MG63 (cell line): ENCODE measurements at regions not wholly inside any gene's neighbourhood (a gene's known extent, or its start where the extent isn't known, plus 50 kb on each side); places are given as distances from the start of the nearest gene placed in this dataset.
"Not testable (repeated sequence)": the region's sequence is repeated elsewhere in the genome, so short reads cannot be mapped to it uniquely, and the experiment has no call there.

Source experiments
- DNase-seq: peaks from one replicate; pipeline ENCODE4 v3.0.0-alpha.2; 2020
- H3K27me3 ChIP-seq: fragments of 250-450 bp; sonication (Bioruptor Pico); 2 replicates; pipeline ENCODE4 v1.5.1; 2020; ENCODE audit warnings: mild to moderate bottlenecking, moderate library complexity
- H3K36me3 ChIP-seq: fragments of 250-450 bp; sonication (Bioruptor Pico); 2 replicates; pipeline ENCODE4 v1.5.1; 2020; ENCODE audit warnings: mild to moderate bottlenecking, moderate library complexity
- H3K4me3 ChIP-seq: fragments of 250-450 bp; sonication (Bioruptor Pico); 2 replicates; pipeline ENCODE4 v1.5.1; 2020; ENCODE audit warnings: mild to moderate bottlenecking, moderate library complexity
- H3K9me3 ChIP-seq: fragments of 250-450 bp; sonication (Bioruptor Pico); 2 replicates; pipeline ENCODE4 v1.5.1; 2020; ENCODE audit warnings: mild to moderate bottlenecking, moderate library complexity

- H3K27me3 ChIP-seq: no peaks in the 10 kb centered on the region
- DNase-seq: peak; percentile 95
- no peak overlapping the region for H3K4me3 ChIP-seq
- H3K36me3 ChIP-seq: peaks cover 10% of the 10 kb centered on the region
- H3K9me3 ChIP-seq: no peaks in the 10 kb centered on the region
These were observed 223.7 kb downstream of the ANKRD30B start for GRCh38 chr18:14971461-14972185.

GRCh38 chr18:14973421-14973820, 225.4 kb downstream of the ANKRD30B start:
- H3K27me3 ChIP-seq, H3K9me3 ChIP-seq, DNase-seq, H3K4me3 ChIP-seq, H3K36me3 ChIP-seq: not testable (repeated sequence)

GRCh38 chr18:14974088-14974487, 226.1 kb downstream of the ANKRD30B start:
- Histone ChIP-seq H3K27me3 (no peaks in the 10 kb centered on the region), H3K36me3 (no peaks in the 10 kb centered on the region), H3K9me3 (no peaks in the 10 kb centered on the region), H3K4me3 (no peak overlapping the region)
- peak; percentile 78 for DNase-seq

- Histone ChIP-seq H3K36me3 (no peaks in the 10 kb centered on the region), H3K9me3 (no peaks in the 10 kb centered on the region), H3K4me3 (no peak overlapping the region), H3K27me3 (no peaks in the 10 kb centered on the region)
- peak; percentile 90 for DNase-seq
These were observed 226.6 kb downstream of the ANKRD30B start for GRCh38 chr18:14974576-14974975.

- H3K9me3 ChIP-seq: no peaks in the 10 kb centered on the region
- no peaks in the 10 kb centered on the region for H3K36me3 ChIP-seq
- DNase-seq: no peak
- H3K4me3 ChIP-seq: no peak overlapping the region
- no peaks in the 10 kb centered on the region for H3K27me3 ChIP-seq
These were observed 227.5 kb downstream of the ANKRD30B start for GRCh38 chr18:14975431-14975830.

GRCh38 chr18:14976736-14977430, 228.9 kb downstream of the ANKRD30B start:
- no peaks in the 10 kb centered on the region for H3K36me3 ChIP-seq
- H3K27me3 ChIP-seq: no peaks in the 10 kb centered on the region
- H3K9me3 ChIP-seq: no peaks in the 10 kb centered on the region
- no peak overlapping the region for H3K4me3 ChIP-seq
- DNase-seq: peak; percentile 95

- Histone ChIP-seq H3K9me3 (no peaks in the 10 kb centered on the region), H3K4me3 (no peak overlapping the region), H3K36me3 (no peaks in the 10 kb centered on the region), H3K27me3 (no peaks in the 10 kb centered on the region)
- DNase-seq: no peak
These were observed 230.2 kb downstream of the ANKRD30B start for GRCh38 chr18:14978191-14978590.

GRCh38 chr18:14978962-14979535, 231.1 kb downstream of the ANKRD30B start:
- Histone ChIP-seq H3K27me3 (no peaks in the 10 kb centered on the region), H3K4me3 (no peak overlapping the region), H3K9me3 (no peaks in the 10 kb centered on the region), H3K36me3 (no peaks in the 10 kb centered on the region)
- DNase-seq: peak; percentile 51

GRCh38 chr18:14979875-14980274, 231.9 kb downstream of the ANKRD30B start:
- no peaks in the 10 kb centered on the region for H3K27me3 ChIP-seq
- DNase-seq: no peak
- no peaks in the 10 kb centered on the region for H3K9me3 ChIP-seq
- no peaks in the 10 kb centered on the region for H3K36me3 ChIP-seq
- H3K4me3 ChIP-seq: no peak overlapping the region

- not testable (repeated sequence) for H3K9me3 ChIP-seq, H3K4me3 ChIP-seq, DNase-seq, H3K27me3 ChIP-seq, H3K36me3 ChIP-seq
These were observed 236.6 kb downstream of the ANKRD30B start for GRCh38 chr18:14984531-14984930.

- not testable (repeated sequence) for H3K27me3 ChIP-seq, H3K4me3 ChIP-seq, DNase-seq, H3K36me3 ChIP-seq, H3K9me3 ChIP-seq
These were observed 237.5 kb downstream of the ANKRD30B start for GRCh38 chr18:14985291-14986013.

GRCh38 chr18:14987377-14987776, 239.4 kb downstream of the ANKRD30B start:
- H3K27me3 ChIP-seq, H3K4me3 ChIP-seq, H3K36me3 ChIP-seq, DNase-seq, H3K9me3 ChIP-seq: not testable (repeated sequence)

- not testable (repeated sequence) for DNase-seq, H3K36me3 ChIP-seq, H3K9me3 ChIP-seq, H3K27me3 ChIP-seq, H3K4me3 ChIP-seq
These were observed 240.2 kb downstream of the ANKRD30B start for GRCh38 chr18:14987960-14988710.

- H3K27me3 ChIP-seq, H3K36me3 ChIP-seq, DNase-seq, H3K9me3 ChIP-seq, H3K4me3 ChIP-seq: not testable (repeated sequence)
These were observed 241.6 kb downstream of the ANKRD30B start for GRCh38 chr18:14989569-14989968.

GRCh38 chr18:14991934-14992445, 244.0 kb downstream of the ANKRD30B start:
- H3K36me3 ChIP-seq, H3K27me3 ChIP-seq, H3K9me3 ChIP-seq, DNase-seq, H3K4me3 ChIP-seq: not testable (repeated sequence)

GRCh38 chr18:14992758-14993157, 244.8 kb downstream of the ANKRD30B start:
- not testable (repeated sequence) for DNase-seq, H3K27me3 ChIP-seq, H3K36me3 ChIP-seq, H3K9me3 ChIP-seq, H3K4me3 ChIP-seq
